ENCODE measurements at regions not wholly inside any gene's neighbourhood (a gene's known extent, or its start where the extent isn't known, plus 50 kb on each side); places are given as distances from the start of the nearest gene placed in this dataset.

DNA sequence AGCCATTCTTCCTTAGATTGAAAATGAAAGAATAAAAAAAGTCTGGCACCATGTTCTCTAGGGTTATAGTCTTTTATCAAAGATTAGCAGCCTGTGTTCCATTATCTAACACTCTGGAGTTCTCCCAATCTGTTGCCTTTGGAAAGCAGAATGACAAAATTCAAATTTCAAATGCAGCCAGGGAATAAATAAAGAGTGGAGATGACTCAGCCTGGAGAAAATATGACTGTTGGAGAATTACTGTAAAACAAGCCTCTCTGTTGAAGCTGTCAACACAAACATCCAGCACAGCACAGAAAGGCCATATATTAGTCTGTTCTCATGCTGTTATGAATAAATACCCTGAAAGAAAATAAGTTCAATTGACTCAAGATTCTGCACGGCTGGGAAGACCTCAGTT is 650.5 kb upstream of the SLC10A2 start:
- Histone ChIP-seq H3K4me2 (ENCODE audit: low read length) (no peak overlapping the region), H3K27me3 (ENCODE audit: control insufficient read depth, low read length) (no peaks in the 10 kb centered on the region), H3F3A (ENCODE audit: control insufficient read depth, insufficient read depth) (no peaks in the 10 kb centered on the region), H3K9me3 (ENCODE audit: control insufficient read depth, insufficient read depth, low read length) (no peaks in the 10 kb centered on the region), H3K9me2 (replicated peaks; ENCODE audit: control insufficient read depth, low read length) (no peaks in the 10 kb centered on the region), H3K27ac (ENCODE audit: low read depth, low read length) (no peak overlapping the region), H3K79me2 (ENCODE audit: control insufficient read depth, low read length) (no peaks in the 10 kb centered on the region), H4K20me1 (ENCODE audit: control insufficient read depth, insufficient read depth, low read depth, low read length) (no peaks in the 10 kb centered on the region), H3K36me3 (ENCODE audit: control insufficient read depth, low read length) (no peaks in the 10 kb centered on the region), H3K4me3 (ENCODE audit: low read length) (no peak overlapping the region), H3K4me1 (ENCODE audit: control insufficient read depth, low read length) (no peaks in the 10 kb centered on the region)
- TF ChIP-seq, protein P1, sequence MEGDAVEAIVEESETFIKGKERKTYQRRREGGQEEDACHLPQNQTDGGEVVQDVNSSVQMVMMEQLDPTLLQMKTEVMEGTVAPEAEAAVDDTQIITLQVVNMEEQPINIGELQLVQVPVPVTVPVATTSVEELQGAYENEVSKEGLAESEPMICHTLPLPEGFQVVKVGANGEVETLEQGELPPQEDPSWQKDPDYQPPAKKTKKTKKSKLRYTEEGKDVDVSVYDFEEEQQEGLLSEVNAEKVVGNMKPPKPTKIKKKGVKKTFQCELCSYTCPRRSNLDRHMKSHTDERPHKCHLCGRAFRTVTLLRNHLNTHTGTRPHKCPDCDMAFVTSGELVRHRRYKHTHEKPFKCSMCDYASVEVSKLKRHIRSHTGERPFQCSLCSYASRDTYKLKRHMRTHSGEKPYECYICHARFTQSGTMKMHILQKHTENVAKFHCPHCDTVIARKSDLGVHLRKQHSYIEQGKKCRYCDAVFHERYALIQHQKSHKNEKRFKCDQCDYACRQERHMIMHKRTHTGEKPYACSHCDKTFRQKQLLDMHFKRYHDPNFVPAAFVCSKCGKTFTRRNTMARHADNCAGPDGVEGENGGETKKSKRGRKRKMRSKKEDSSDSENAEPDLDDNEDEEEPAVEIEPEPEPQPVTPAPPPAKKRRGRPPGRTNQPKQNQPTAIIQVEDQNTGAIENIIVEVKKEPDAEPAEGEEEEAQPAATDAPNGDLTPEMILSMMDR (IDR thresholded peaks at IDR 0.05; ENCODE audit: low read depth, low read length, poor library complexity, severe bottlenecking) = no peak
- no peak for TF ChIP-seq EZH2phosphoT487 (IDR thresholded peaks at IDR 0.05; ENCODE audit: borderline replicate concordance, low read length)

DNA sequence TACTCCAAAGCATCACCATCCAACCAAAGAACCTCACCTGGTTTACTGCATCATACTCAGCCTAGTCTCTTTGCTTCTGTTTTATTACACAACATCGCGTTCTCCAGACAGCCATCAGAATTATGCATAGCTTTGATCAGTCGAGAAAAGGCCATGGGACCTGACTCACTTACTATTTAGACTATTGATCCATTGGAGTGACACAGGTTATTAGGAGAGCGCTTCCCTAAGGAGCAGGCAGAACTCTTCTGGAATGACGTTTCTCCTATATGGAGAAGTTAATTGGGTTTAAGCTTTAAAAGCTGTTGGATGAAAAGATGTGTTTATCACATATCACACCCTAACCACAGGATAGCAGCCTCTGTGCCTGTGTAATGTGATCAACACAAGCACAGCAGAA is 649.1 kb upstream of the SLC10A2 start:
- H3K9me3 ChIP-seq (ENCODE audit: control insufficient read depth, insufficient read depth, low read length) = no peaks in the 10 kb centered on the region
- no peaks in the 10 kb centered on the region for H3F3A ChIP-seq (ENCODE audit: control insufficient read depth, insufficient read depth)
- no peaks in the 10 kb centered on the region for H3K27me3 ChIP-seq (ENCODE audit: control insufficient read depth, low read length)
- no peaks in the 10 kb centered on the region for H3K4me1 ChIP-seq (ENCODE audit: control insufficient read depth, low read length)
- H3K4me2 ChIP-seq (ENCODE audit: low read length) = no peak overlapping the region
- no peaks in the 10 kb centered on the region for H3K36me3 ChIP-seq (ENCODE audit: control insufficient read depth, low read length)
- TF ChIP-seq, protein P1 (IDR thresholded peaks at IDR 0.05; ENCODE audit: low read depth, low read length, poor library complexity, severe bottlenecking) = no peak
- no peak for TF ChIP-seq EZH2phosphoT487 (IDR thresholded peaks at IDR 0.05; ENCODE audit: borderline replicate concordance, low read length)
- H3K79me2 ChIP-seq (ENCODE audit: control insufficient read depth, low read length) = no peaks in the 10 kb centered on the region
- no peaks in the 10 kb centered on the region for H4K20me1 ChIP-seq (ENCODE audit: control insufficient read depth, insufficient read depth, low read depth, low read length)
- no peaks in the 10 kb centered on the region for H3K9me2 ChIP-seq (replicated peaks; ENCODE audit: control insufficient read depth, low read length)
- H3K27ac ChIP-seq (ENCODE audit: low read depth, low read length) = no peak overlapping the region
- no peak overlapping the region for H3K4me3 ChIP-seq (ENCODE audit: low read length)

GRCh38 chr13:103703246-103703645 is 637.0 kb upstream of the SLC10A2 start:
- no peaks in the 10 kb centered on the region for H3K36me3 ChIP-seq (ENCODE audit: control insufficient read depth, low read length)
- no peaks in the 10 kb centered on the region for H4K20me1 ChIP-seq (ENCODE audit: control insufficient read depth, insufficient read depth, low read depth, low read length)
- H3K9me2 ChIP-seq (replicated peaks; ENCODE audit: control insufficient read depth, low read length) = no peaks in the 10 kb centered on the region
- no peaks in the 10 kb centered on the region for H3K9me3 ChIP-seq (ENCODE audit: control insufficient read depth, insufficient read depth, low read length)
- no peak overlapping the region for H3K27ac ChIP-seq (ENCODE audit: low read depth, low read length)
- H3K4me2 ChIP-seq (ENCODE audit: low read length) = no peak overlapping the region
- no peaks in the 10 kb centered on the region for H3F3A ChIP-seq (ENCODE audit: control insufficient read depth, insufficient read depth)
- H3K27me3 ChIP-seq (ENCODE audit: control insufficient read depth, low read length) = no peaks in the 10 kb centered on the region
- TF ChIP-seq, protein P1 (IDR thresholded peaks at IDR 0.05; ENCODE audit: low read depth, low read length, poor library complexity, severe bottlenecking) = no peak
- no peak for TF ChIP-seq EZH2phosphoT487 (IDR thresholded peaks at IDR 0.05; ENCODE audit: borderline replicate concordance, low read length)
- no peak overlapping the region for H3K4me3 ChIP-seq (ENCODE audit: low read length)
- H3K79me2 ChIP-seq (ENCODE audit: control insufficient read depth, low read length) = no peaks in the 10 kb centered on the region
- no peaks in the 10 kb centered on the region for H3K4me1 ChIP-seq (ENCODE audit: control insufficient read depth, low read length)

GRCh38 chr13:103698000-103698399 is 631.8 kb upstream of the SLC10A2 start:
- H3K27me3 ChIP-seq (ENCODE audit: control insufficient read depth, low read length) = no peaks in the 10 kb centered on the region
- no peaks in the 10 kb centered on the region for H3K4me1 ChIP-seq (ENCODE audit: control insufficient read depth, low read length)
- no peak overlapping the region for H3K27ac ChIP-seq (ENCODE audit: low read depth, low read length)
- no peaks in the 10 kb centered on the region for H4K20me1 ChIP-seq (ENCODE audit: control insufficient read depth, insufficient read depth, low read depth, low read length)
- H3K36me3 ChIP-seq (ENCODE audit: control insufficient read depth, low read length) = no peaks in the 10 kb centered on the region
- TF ChIP-seq, protein P1 (IDR thresholded peaks at IDR 0.05; ENCODE audit: low read depth, low read length, poor library complexity, severe bottlenecking) = no peak
- TF ChIP-seq EZH2phosphoT487 (IDR thresholded peaks at IDR 0.05; ENCODE audit: borderline replicate concordance, low read length) = no peak
- H3F3A ChIP-seq (ENCODE audit: control insufficient read depth, insufficient read depth) = no peaks in the 10 kb centered on the region
- no peak overlapping the region for H3K4me2 ChIP-seq (ENCODE audit: low read length)
- H3K9me3 ChIP-seq (ENCODE audit: control insufficient read depth, insufficient read depth, low read length) = no peaks in the 10 kb centered on the region
- H3K79me2 ChIP-seq (ENCODE audit: control insufficient read depth, low read length) = no peaks in the 10 kb centered on the region
- H3K9me2 ChIP-seq (replicated peaks; ENCODE audit: control insufficient read depth, low read length) = no peaks in the 10 kb centered on the region
- no peak overlapping the region for H3K4me3 ChIP-seq (ENCODE audit: low read length)
